Common myeloid progenitor, CD34-positive (primary cell): ENCODE measurements at regions not wholly inside any gene's neighbourhood (a gene's known extent, or its start where the extent isn't known, plus 50 kb on each side); places are given as distances from the start of the nearest gene placed in this dataset.

Source experiments
- CTCF ChIA-PET: fragments of 350-600 bp; sonication (Branson Sonifier 250); formaldehyde crosslinking; loops from one replicate; lab custom pipeline; 2021; ENCODE audit warnings: antibody characterized with exemption; lab: Charles Lee
- POLR2A ChIA-PET: fragments of 350-600 bp; sonication (Branson Sonifier 250); formaldehyde crosslinking; loops from one replicate; lab custom pipeline; 2021; ENCODE audit warnings: antibody characterized with exemption; lab: Charles Lee
- DNase-seq, 3 donors: peaks; one replicate each; pipeline versions ENCODE4 v3.0.0 to v3.0.0-alpha.2; 2013
- H3K27ac ChIP-seq, 2 experiments: 1 replicate in 1 of 2; 2 replicates in 1 of 2; pipeline ENCODE4 v1.7.0; 2013; ENCODE audit warnings: inconsistent platforms in 2 of 2, low read length in 2 of 2, mild to moderate bottlenecking in 2 of 2, low read depth in 1 of 2, moderate library complexity in 1 of 2; ENCODE audit not compliant: severe bottlenecking in 2 of 2, insufficient read depth in 1 of 2, poor library complexity in 1 of 2
- H3K27me3 ChIP-seq, 5 experiments: replicated peaks in 2 of 5; 1 replicate in 3 of 5; 2 replicates in 2 of 5; pipeline versions ENCODE4 v1.6.1 to v1.7.0; 2013; ENCODE audit warnings: low read length in 4 of 5, mild to moderate bottlenecking in 2 of 5, moderate library complexity in 2 of 5, inconsistent platforms in 1 of 5; ENCODE audit not compliant: insufficient read depth in 5 of 5, control insufficient read depth in 4 of 5
- H3K36me3 ChIP-seq, 4 experiments: 1 replicate in 2 of 4; 2 replicates in 2 of 4; pipeline versions ENCODE4 v1.6.1 to v1.7.0; 2013; ENCODE audit warnings: low read length in 3 of 4, control low read depth in 1 of 4, mild to moderate bottlenecking in 1 of 4; ENCODE audit not compliant: control insufficient read depth in 4 of 4, insufficient read depth in 4 of 4
- H3K4me1 ChIP-seq, 4 experiments: 1 replicate in 3 of 4; 2 replicates in 1 of 4; pipeline versions ENCODE4 v1.6.1 to v1.7.1; 2013; ENCODE audit warnings: low read length in 3 of 4, mild to moderate bottlenecking in 3 of 4, control low read depth in 1 of 4, inconsistent platforms in 1 of 4, moderate library complexity in 1 of 4; ENCODE audit not compliant: control insufficient read depth in 4 of 4, insufficient read depth in 4 of 4; ENCODE audit errors: control extremely low read depth in 1 of 4
- H3K4me3 ChIP-seq, 7 experiments: 1 replicate in 4 of 7; 2 replicates in 3 of 7; pipeline versions ENCODE4 v1.5.1 to v1.7.0; 2013; ENCODE audit warnings: mild to moderate bottlenecking in 7 of 7, low read length in 6 of 7, moderate library complexity in 6 of 7, inconsistent platforms in 2 of 7, low read depth in 2 of 7, control low read depth in 1 of 7; ENCODE audit not compliant: insufficient read depth in 4 of 7, control insufficient read depth in 1 of 7; ENCODE audit errors: extremely low read depth in 1 of 7
- H3K9me3 ChIP-seq, 5 experiments: 1 replicate in 4 of 5; 2 replicates in 1 of 5; pipeline versions ENCODE4 v1.6.1 to v1.7.1; 2013; ENCODE audit warnings: low read length in 4 of 5, mild to moderate bottlenecking in 2 of 5, inconsistent platforms in 1 of 5, low read depth in 1 of 5, moderate library complexity in 1 of 5; ENCODE audit not compliant: control insufficient read depth in 4 of 5, insufficient read depth in 2 of 5; ENCODE audit errors: control extremely low read depth in 1 of 5
- WGBS: methylation state at CpG from one replicate; pipeline ENCODE4 v1.1.5; 2013; ENCODE audit not compliant: insufficient coverage; 5-methylcytosine and 5-hydroxymethylcytosine counted together

GRCh38 chr5:118196229-118196628, 792.1 kb downstream of the DTWD2 start:
- Histone ChIP-seq H3K9me3 (no peaks in the 10 kb centered on the region), H3K36me3 (no peaks in the 10 kb centered on the region), H3K27ac (no peak overlapping the region), H3K27me3 (no peaks in the 10 kb centered on the region), H3K4me1 (no peaks in the 10 kb centered on the region), H3K4me3 (no peak overlapping the region)
- ChIA-PET POLR2A (no interaction called here), CTCF (interaction anchor here (1.0 kb wide), 1 partner anchor 12 kb away, joined by 3 read pairs; no protein-coding TSS in a partner anchor)
- no peak for DNase-seq
- WGBS = 83% methylated on average over 1 of the region's 2 CpGs

- no peak for DNase-seq
- H3K36me3 ChIP-seq = no peaks in the 10 kb centered on the region
- 87% methylated on average over 3 of the region's 4 CpGs for WGBS
- POLR2A ChIA-PET = no interaction called here
- no peaks in the 10 kb centered on the region for H3K4me1 ChIP-seq
- no peak overlapping the region for H3K27ac ChIP-seq
- H3K27me3 ChIP-seq = no peaks in the 10 kb centered on the region
- H3K4me3 ChIP-seq = no peak overlapping the region
- H3K9me3 ChIP-seq = no peaks in the 10 kb centered on the region
- CTCF ChIA-PET = no interaction called here
These were observed 793.1 kb downstream of the DTWD2 start for GRCh38 chr5:118195211-118195610.

- POLR2A ChIA-PET = no interaction called here
- no peak overlapping the region for H3K4me3 ChIP-seq
- CTCF ChIA-PET = no interaction called here
- no peak overlapping the region for H3K27ac ChIP-seq
- no CpG with 5 or more reads among the region's 2 CpGs for WGBS
- H3K4me1 ChIP-seq = no peaks in the 10 kb centered on the region
- no peaks in the 10 kb centered on the region for H3K36me3 ChIP-seq
- no peaks in the 10 kb centered on the region for H3K27me3 ChIP-seq
- H3K9me3 ChIP-seq = no peaks in the 10 kb centered on the region
- no peak for DNase-seq
These were observed 795.0 kb downstream of the DTWD2 start for GRCh38 chr5:118193194-118193905.

DNA sequence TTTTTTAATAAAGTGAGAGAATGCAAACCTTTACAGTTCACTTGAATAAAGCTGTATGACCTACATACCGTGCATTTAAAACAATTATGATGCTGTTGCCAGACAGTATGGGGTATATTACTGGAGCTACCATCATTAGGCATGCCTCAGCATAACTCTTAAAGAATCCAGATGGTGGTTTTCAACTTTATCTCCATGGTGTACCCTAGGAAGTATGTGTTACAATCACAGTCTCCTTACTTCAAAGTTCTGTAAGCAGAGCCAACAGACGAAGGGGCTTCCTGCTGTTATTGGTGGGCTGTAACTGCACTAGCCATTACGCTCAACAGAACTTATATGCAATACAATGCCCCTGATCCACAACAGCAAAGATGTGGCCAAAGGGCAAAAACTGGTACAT, 803.3 kb downstream of the DTWD2 start:
- no peaks in the 10 kb centered on the region for H3K4me1 ChIP-seq
- no peaks in the 10 kb centered on the region for H3K27me3 ChIP-seq
- no peaks in the 10 kb centered on the region for H3K9me3 ChIP-seq
- no CpG with 5 or more reads among the region's 3 CpGs for WGBS
- H3K27ac ChIP-seq = no peak overlapping the region
- ChIA-PET CTCF (interaction anchor here (1.3 kb wide), 1 partner anchor 11 kb away, joined by 3 read pairs; no protein-coding TSS in a partner anchor), POLR2A (no interaction called here)
- no peaks in the 10 kb centered on the region for H3K36me3 ChIP-seq
- DNase-seq = no peak
- H3K4me3 ChIP-seq = no peak overlapping the region

- no peaks in the 10 kb centered on the region for H3K36me3 ChIP-seq
- ChIA-PET POLR2A (no interaction called here), CTCF (no interaction called here)
- H3K27me3 ChIP-seq = no peaks in the 10 kb centered on the region
- no peak overlapping the region for H3K4me3 ChIP-seq
- no peak for DNase-seq
- H3K4me1 ChIP-seq = no peaks in the 10 kb centered on the region
- no peak overlapping the region for H3K27ac ChIP-seq
- no peaks in the 10 kb centered on the region for H3K9me3 ChIP-seq
These were observed 812.2 kb downstream of the DTWD2 start for GRCh38 chr5:118176146-118176545.

- no peaks in the 10 kb centered on the region for H3K36me3 ChIP-seq
- H3K27me3 ChIP-seq = no peaks in the 10 kb centered on the region
- DNase-seq = no peak
- WGBS = no CpG with 5 or more reads among the region's 3 CpGs
- ChIA-PET POLR2A (no interaction called here), CTCF (no interaction called here)
- H3K27ac ChIP-seq = no peak overlapping the region
- no peaks in the 10 kb centered on the region for H3K4me1 ChIP-seq
- H3K9me3 ChIP-seq = no peaks in the 10 kb centered on the region
- H3K4me3 ChIP-seq = no peak overlapping the region
These were observed 813.7 kb downstream of the DTWD2 start for GRCh38 chr5:118174671-118175070.

DNA sequence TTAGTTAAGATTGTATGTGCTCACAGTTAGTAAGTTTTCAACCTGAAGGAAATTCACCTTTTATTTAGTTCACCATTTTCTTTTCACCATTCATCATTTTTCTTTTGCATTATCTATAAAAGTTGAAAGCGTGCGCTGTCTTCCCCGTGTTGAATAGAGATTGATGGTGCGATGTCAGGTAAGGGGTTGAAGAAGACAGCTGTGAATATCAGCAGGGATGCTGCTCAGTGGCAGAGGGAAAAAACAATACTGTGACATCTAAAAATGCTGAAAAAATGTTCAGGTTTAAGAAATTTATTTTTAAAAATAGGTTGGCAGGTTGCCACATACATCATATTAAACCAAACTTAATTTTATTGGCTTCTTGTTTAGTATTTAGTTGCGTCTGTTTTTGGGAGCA, 815.0 kb downstream of the DTWD2 start:
- H3K4me3 ChIP-seq = no peak overlapping the region
- H3K9me3 ChIP-seq = no peaks in the 10 kb centered on the region
- H3K4me1 ChIP-seq = no peaks in the 10 kb centered on the region
- H3K36me3 ChIP-seq = no peaks in the 10 kb centered on the region
- POLR2A ChIA-PET = no interaction called here
- DNase-seq = no peak
- no peaks in the 10 kb centered on the region for H3K27me3 ChIP-seq
- CTCF ChIA-PET = no interaction called here
- H3K27ac ChIP-seq = no peak overlapping the region
- 100% methylated on average over 2 of the region's 5 CpGs for WGBS
